ENCODE measurements at regions not wholly inside any gene's neighbourhood (a gene's known extent, or its start where the extent isn't known, plus 50 kb on each side); places are given as distances from the start of the nearest gene placed in this dataset.
"Not testable (repeated sequence)": the region's sequence is repeated elsewhere in the genome, so short reads cannot be mapped to it uniquely, and the experiment has no call there.

DNA sequence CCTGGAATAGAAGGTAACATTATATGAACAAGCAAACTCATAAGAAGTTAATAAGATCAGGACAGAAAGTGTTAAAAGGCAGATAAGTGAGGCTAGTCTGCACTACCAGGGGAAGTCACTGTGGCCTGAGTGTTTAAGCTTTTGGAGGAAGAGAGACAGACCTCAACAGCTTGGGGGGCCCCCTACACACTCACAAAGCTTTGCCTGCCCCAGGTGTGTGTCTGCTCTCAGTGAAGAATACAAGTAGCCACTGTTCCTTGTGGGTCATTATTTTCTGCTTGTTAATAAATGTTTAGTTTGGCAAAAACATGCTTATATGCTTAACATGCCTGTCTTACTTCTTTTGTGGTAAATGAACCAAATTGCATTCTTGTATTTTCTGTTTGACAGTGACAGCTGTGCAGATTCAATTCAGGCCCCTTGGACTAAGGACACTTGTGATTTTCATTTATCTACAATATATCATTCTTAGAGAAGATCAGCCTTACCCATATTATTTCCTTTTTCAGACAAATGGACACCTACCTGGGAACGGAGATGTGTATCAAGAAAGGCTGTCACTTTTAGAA lies 50.7 kb upstream of the C12orf71 start:
- no peak overlapping the region for H3K4me3 Mint-ChIP-seq
- no peaks in the 10 kb centered on the region for H3K9me3 Mint-ChIP-seq (ENCODE audit: insufficient read depth)
- ChIA-PET CTCF (interaction anchor here (0.6 to 1.3 kb wide), 2 partner anchors 48 to 438 kb away, joined by 3 to 4 read pairs; no protein-coding TSS in a partner anchor), POLR2A (interaction anchor here (0.7 kb wide), 1 partner anchor 172 kb away, joined by 3 read pairs; no protein-coding TSS in a partner anchor)
- H3K4me1 Mint-ChIP-seq (ENCODE audit: low read depth): peaks cover 8% of the 10 kb centered on the region
- H3K27ac Mint-ChIP-seq: no peak overlapping the region
- no peaks in the 10 kb centered on the region for H3K27me3 Mint-ChIP-seq (ENCODE audit: low read depth)
- peaks cover 1% of the 10 kb centered on the region for H3K36me3 Mint-ChIP-seq (ENCODE audit: low read depth)
- ATAC-seq: no peak
- DNase-seq: no peak

DNA sequence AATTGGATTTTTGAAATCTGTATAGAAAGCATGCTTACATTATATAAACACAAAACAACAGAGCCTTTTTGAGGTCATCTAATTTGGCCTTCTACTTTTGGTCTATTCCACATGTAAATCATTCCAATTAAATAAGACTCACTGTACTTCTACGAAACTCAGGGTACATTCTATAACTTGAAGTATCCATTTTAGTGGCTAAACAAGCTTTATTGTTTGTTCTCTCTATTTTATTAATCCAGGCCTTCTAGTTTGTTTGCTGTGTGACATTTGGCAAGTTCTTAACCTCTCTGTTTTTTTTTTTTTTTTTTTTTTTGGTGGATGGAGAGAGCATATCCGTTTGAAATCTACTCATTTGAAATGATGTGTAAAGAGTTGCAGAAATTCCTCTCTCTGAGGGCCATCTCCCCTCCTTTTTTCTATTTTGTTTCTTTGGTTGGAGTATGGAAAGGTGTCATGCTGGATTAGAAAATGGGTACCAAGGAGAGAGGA lies 58.1 kb upstream of the C12orf71 start:
- POLR2A ChIA-PET: no interaction called here
- Mint-ChIP-seq H3K27ac (no peak overlapping the region), H3K27me3 (ENCODE audit: low read depth) (no peaks in the 10 kb centered on the region), H3K4me1 (ENCODE audit: low read depth) (peaks cover 21% of the 10 kb centered on the region), H3K36me3 (ENCODE audit: low read depth) (peaks cover 2% of the 10 kb centered on the region), H3K9me3 (ENCODE audit: insufficient read depth) (no peaks in the 10 kb centered on the region), H3K4me3 (no peak overlapping the region)
- CTCF ChIA-PET: interaction anchor here (1.3 to 1.4 kb wide), 2 partner anchors 124 to 126 kb away, joined by 3 to 7 read pairs; no protein-coding TSS in a partner anchor
- DNase-seq (no peak), ATAC-seq (no peak)

DNA sequence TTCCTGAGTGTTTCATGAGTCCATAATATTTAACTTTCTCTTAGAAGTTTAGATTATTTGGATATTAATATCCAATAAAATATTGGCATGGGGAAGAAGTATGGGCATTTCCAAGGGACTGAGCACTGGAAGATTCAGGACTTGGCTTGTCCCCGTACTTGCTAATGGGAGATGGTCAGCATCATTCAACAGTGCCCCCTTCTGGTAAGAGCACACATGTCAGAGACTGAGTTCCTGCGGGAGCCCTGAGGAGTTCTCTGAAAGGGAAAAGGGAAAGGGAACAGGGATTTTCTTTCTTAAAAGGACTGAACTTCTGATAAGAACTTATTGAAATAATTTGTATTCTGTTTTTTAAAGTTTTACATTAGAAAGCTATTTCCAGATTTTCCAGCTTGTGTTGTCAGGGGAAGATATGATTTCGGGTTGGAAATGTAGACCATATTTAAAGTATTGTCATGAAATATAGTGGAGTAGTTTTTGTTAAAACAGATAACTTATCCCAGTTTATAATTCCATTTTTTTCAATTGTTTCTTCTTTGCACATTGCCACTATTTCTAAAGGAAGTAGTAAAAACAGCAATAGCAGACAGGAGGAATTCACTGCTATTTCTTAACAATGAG lies 59.8 kb upstream of the C12orf71 start:
- peaks cover 29% of the 10 kb centered on the region for H3K4me1 Mint-ChIP-seq (ENCODE audit: low read depth)
- DNase-seq (peak; percentile 57), ATAC-seq (peak; percentile 73)
- H3K4me3 Mint-ChIP-seq: no peak overlapping the region
- no peak overlapping the region for H3K27ac Mint-ChIP-seq
- H3K36me3 Mint-ChIP-seq (ENCODE audit: low read depth): peaks cover 2% of the 10 kb centered on the region
- POLR2A ChIA-PET: no interaction called here
- H3K9me3 Mint-ChIP-seq (ENCODE audit: insufficient read depth): no peaks in the 10 kb centered on the region
- no peaks in the 10 kb centered on the region for H3K27me3 Mint-ChIP-seq (ENCODE audit: low read depth)
- CTCF ChIA-PET: interaction anchor here (0.7 to 1.6 kb wide), 9 partner anchors 10 to 189 kb away, joined by 3 to 4 read pairs (median 3); no protein-coding TSS in a partner anchor

DNA sequence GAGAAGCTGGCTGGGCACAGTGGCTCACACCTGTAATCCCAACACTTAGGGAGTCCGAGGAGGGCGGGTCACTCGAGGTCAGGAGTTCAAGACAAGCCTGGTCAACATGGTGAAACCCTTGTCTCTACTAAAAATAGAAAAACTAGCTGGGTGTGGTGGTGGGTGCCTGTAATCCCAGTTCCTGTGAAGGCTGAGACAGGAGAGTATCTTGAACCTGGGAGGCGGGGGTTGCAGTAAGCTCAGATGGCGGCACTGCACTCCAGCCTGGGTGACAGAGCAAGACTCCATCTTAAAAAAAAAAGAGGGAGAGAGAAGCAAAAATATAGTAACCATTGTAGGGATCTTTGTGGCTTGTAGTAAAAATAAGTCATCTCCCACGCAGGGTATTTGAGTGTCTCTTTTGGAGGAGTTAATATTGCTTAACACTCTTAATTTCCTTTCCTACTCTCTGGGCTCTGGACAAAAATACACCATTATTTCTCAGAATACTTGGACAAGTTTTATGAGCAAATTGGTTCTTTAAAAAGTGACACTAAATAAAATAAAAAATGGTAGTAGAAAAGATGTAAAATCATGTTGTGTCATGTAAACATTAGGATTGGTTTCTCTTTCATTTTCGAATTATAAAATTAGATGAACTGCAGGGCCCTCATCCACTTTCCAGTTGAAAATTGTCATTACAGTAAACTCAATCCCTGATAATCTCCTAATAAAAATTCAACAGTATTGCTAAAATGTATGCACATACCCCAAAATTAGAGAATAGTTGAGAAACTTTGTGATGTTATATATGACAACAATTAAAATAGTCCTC lies 61.1 kb upstream of the C12orf71 start:
- no peak for ATAC-seq
- Mint-ChIP-seq H3K4me3 (peak overlapping the region; percentile 48), H3K9me3 (ENCODE audit: insufficient read depth) (no peaks in the 10 kb centered on the region), H3K36me3 (ENCODE audit: low read depth) (no peaks in the 10 kb centered on the region), H3K27ac (peak overlapping the region; percentile 55), H3K4me1 (ENCODE audit: low read depth) (peaks cover 39% of the 10 kb centered on the region), H3K27me3 (ENCODE audit: low read depth) (no peaks in the 10 kb centered on the region)
- POLR2A ChIA-PET: interaction anchor here (0.8 kb wide), 1 partner anchor 121 kb away, joined by 4 read pairs; the partner anchor contains the start of gene MED21
- CTCF ChIA-PET: interaction anchor here (0.6 to 2.1 kb wide), 3 partner anchors 32 to 188 kb away, joined by 3 to 6 read pairs (median 3); no protein-coding TSS in a partner anchor
- no peak for DNase-seq

DNA sequence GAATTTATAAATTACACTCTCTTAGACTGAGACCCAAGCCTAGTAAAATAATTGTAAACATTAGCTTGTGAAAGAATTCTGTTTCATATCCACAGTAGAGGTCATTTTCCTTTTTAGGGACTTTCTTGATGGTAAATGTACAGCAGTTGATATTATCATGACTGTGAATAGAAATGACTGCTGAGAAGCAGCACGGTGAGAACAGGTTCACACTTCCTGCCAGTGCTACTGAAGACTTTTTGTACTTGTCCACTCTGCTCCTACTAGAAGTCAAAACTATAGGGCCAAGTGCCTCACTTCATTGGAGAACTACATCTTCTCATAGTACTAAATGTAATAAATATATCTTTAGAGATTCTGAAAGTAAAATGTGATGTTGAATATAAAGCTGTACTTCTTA lies 63.3 kb upstream of the C12orf71 start:
- CTCF ChIA-PET; POLR2A ChIA-PET; DNase-seq; H3K36me3 Mint-ChIP-seq (ENCODE audit: low read depth); H3K27me3 Mint-ChIP-seq (ENCODE audit: low read depth); H3K4me3 Mint-ChIP-seq; H3K27ac Mint-ChIP-seq; H3K9me3 Mint-ChIP-seq (ENCODE audit: insufficient read depth): not testable (repeated sequence)
- peak; percentile 50 for ATAC-seq
- H3K4me1 Mint-ChIP-seq (ENCODE audit: low read depth): peaks cover 52% of the 10 kb centered on the region

DNA sequence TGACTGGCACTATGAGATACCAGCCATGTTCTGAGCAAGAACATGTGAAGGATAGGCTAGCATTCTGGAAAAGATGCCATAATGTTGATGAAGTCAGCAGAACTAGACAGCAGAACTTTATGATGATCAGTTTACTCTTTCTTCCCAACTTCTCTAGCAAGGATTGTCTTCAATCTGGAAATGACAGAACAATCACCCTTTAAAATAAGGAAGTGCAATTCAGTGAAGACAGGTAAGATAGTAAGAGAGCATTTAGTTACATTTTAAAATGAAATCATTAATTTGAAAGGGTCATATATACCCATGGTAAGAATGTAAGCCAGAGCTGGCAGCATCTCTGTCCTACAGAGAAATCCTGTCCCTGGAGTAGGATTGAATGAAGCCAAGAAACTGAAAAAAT lies 66.0 kb upstream of the C12orf71 start:
- Mint-ChIP-seq H3K9me3 (ENCODE audit: insufficient read depth) (no peaks in the 10 kb centered on the region), H3K36me3 (ENCODE audit: low read depth) (no peaks in the 10 kb centered on the region), H3K4me1 (ENCODE audit: low read depth) (peaks cover 57% of the 10 kb centered on the region), H3K27me3 (ENCODE audit: low read depth) (no peaks in the 10 kb centered on the region), H3K27ac (no peak overlapping the region), H3K4me3 (no peak overlapping the region)
- ChIA-PET CTCF (no interaction called here), POLR2A (no interaction called here)
- DNase-seq (no peak), ATAC-seq (no peak)

DNA sequence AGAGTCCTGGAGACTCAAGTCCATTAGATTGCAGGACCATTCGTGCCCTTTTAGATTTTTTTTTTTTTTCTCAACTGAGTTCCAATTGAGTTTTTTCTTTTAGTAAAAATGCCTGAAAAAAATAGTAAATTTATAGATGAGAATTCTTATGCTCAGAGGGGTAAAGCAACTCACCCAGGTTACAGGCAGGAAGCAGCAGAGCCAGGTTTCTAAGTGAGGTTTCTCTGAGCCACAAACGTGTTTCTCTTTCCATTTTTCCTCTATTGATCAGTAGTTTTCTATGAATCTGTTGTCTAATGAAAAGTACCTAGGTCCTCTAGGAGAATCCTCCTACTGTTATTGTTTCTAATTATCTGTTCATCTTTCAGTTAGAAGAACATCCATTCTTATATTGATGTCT lies 66.4 kb upstream of the C12orf71 start:
- CTCF ChIA-PET: no interaction called here
- no peak overlapping the region for H3K27ac Mint-ChIP-seq
- no peaks in the 10 kb centered on the region for H3K27me3 Mint-ChIP-seq (ENCODE audit: low read depth)
- ATAC-seq (peak; percentile 63), DNase-seq (no peak)
- H3K4me1 Mint-ChIP-seq (ENCODE audit: low read depth): peaks cover 53% of the 10 kb centered on the region
- H3K36me3 Mint-ChIP-seq (ENCODE audit: low read depth): no peaks in the 10 kb centered on the region
- H3K4me3 Mint-ChIP-seq: peak overlapping the region; percentile 12
- POLR2A ChIA-PET: no interaction called here
- no peaks in the 10 kb centered on the region for H3K9me3 Mint-ChIP-seq (ENCODE audit: insufficient read depth)

DNA sequence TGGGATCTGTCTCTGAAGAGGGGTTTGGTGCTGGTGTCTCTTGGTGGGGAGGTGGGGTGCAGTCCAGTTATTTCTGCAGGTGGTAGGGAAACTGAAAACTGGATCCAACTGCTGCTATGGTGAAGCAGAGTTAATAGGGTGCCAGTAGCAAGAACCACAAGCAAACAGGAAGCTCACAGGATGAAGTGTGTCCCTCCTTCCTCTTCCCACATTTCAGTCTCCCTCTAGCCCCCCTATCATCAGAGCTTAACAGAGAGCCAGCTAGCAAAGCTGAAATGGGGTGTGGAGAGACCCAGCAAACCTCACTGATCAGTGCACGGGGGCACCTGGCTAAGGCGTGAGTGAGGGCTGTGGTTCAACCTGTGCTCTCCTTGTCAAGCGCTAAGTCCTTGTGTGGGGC lies 69.1 kb upstream of the C12orf71 start:
- Mint-ChIP-seq H3K4me3 (no peak overlapping the region), H3K9me3 (ENCODE audit: insufficient read depth) (no peaks in the 10 kb centered on the region), H3K27me3 (ENCODE audit: low read depth) (no peaks in the 10 kb centered on the region), H3K4me1 (ENCODE audit: low read depth) (peaks cover 37% of the 10 kb centered on the region), H3K27ac (peak overlapping the region; percentile 58), H3K36me3 (ENCODE audit: low read depth) (no peaks in the 10 kb centered on the region)
- no peak for DNase-seq
- ChIA-PET CTCF (interaction anchor here (0.8 to 1.1 kb wide), 2 partner anchors 9 to 26 kb away, joined by 3 read pairs; no protein-coding TSS in a partner anchor), POLR2A (no interaction called here)
- no peak for ATAC-seq

DNA sequence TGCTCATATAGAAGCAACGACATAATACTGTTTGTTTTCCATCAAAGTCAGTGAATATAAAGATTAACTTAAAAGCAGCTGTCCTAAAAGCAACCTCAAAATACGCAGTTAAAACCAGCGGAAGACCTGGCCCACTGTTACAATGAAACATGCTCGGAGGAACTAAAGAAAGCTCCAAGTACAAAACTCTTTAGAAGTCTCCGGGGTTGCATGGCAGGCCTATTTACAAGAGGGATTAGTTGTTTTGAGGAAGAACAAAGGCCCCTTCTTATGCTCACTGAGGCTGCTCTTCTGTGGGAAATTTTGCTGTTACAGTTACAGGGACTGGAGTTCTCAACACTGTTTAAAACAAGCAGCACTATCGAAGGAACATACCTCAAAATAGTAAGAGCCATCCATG lies 75.9 kb upstream of the C12orf71 start:
- DNase-seq (no peak), ATAC-seq (no peak)
- ChIA-PET POLR2A (no interaction called here), CTCF (no interaction called here)
- H3K27me3 Mint-ChIP-seq (ENCODE audit: low read depth): no peaks in the 10 kb centered on the region
- no peaks in the 10 kb centered on the region for H3K4me1 Mint-ChIP-seq (ENCODE audit: low read depth)
- no peak overlapping the region for H3K27ac Mint-ChIP-seq
- no peaks in the 10 kb centered on the region for H3K9me3 Mint-ChIP-seq (ENCODE audit: insufficient read depth)
- no peaks in the 10 kb centered on the region for H3K36me3 Mint-ChIP-seq (ENCODE audit: low read depth)
- no peak overlapping the region for H3K4me3 Mint-ChIP-seq

DNA sequence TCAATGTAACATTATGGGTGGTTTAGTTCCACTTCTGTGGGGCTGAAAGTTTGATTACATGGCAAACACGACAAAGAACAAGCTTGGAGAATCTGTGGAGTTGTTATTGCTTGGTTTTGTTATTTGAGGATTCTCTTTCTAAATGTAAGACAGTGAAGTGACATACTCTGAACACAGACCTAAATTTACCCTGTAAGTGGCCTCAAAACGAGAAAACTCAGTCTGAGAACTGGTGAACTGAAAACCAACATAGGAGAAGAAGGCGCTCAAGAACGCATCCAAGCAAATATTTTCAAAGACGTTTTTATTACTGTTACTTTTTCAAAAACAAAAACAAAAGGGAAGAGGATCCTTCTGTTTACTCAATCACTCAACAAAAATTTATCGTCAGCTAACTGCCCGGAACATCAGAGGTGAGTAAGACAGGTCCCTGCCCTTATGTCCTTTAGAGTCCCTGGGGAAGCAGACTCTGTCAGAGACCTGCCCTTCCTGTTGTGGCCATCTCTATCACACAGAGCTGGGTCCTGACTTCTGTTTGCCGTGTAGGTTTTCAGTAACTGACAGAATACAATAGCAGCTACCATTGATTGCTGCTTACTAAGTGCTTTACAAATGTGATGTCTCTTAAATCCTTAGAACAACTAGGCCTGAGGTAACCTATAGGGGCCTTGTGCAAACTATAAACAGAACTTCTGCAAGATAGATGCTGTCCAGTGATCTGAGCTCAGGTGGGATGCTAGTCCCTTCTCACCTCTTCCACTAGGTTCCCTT lies 79.3 kb upstream of the C12orf71 start:
- Mint-ChIP-seq H3K4me1 (ENCODE audit: low read depth) (peaks cover 3% of the 10 kb centered on the region), H3K9me3 (ENCODE audit: insufficient read depth) (no peaks in the 10 kb centered on the region), H3K27me3 (ENCODE audit: low read depth) (no peaks in the 10 kb centered on the region), H3K27ac (no peak overlapping the region), H3K36me3 (ENCODE audit: low read depth) (peaks cover 4% of the 10 kb centered on the region), H3K4me3 (no peak overlapping the region)
- ChIA-PET CTCF (no interaction called here), POLR2A (no interaction called here)
- DNase-seq: no peak
- no peak for ATAC-seq

DNA sequence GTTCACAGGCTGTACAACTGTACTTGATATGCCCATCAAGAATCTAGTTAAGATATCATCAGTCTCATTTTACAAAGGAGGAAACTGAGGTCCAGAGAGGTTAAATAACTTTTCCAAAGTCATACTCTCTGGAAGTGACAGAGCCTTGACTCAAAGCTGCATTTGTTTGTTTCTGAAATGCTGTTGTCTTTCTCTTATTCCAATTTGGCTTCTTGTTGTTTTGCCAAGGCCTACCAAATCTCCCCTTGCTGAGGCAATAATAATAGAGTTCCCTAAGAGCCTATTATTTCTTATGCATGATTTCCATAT lies 79.8 kb upstream of the C12orf71 start:
- H3K9me3 Mint-ChIP-seq (ENCODE audit: insufficient read depth): no peaks in the 10 kb centered on the region
- POLR2A ChIA-PET: no interaction called here
- ATAC-seq: no peak
- DNase-seq: no peak
- CTCF ChIA-PET: no interaction called here
- H3K27me3 Mint-ChIP-seq (ENCODE audit: low read depth): no peaks in the 10 kb centered on the region
- peaks cover 3% of the 10 kb centered on the region for H3K4me1 Mint-ChIP-seq (ENCODE audit: low read depth)
- no peak overlapping the region for H3K27ac Mint-ChIP-seq
- no peak overlapping the region for H3K4me3 Mint-ChIP-seq
- peaks cover 4% of the 10 kb centered on the region for H3K36me3 Mint-ChIP-seq (ENCODE audit: low read depth)
